Stimulated activated memory B cell treated with anti-CD40 and anti-IgM and Interleukin-4, amounts not matched to agents 10 μg/mL and 1 μg/mL and 100 μg/mL, for 72 hours (primary cell): ENCODE measurements at regions not wholly inside any gene's neighbourhood (a gene's known extent, or its start where the extent isn't known, plus 50 kb on each side); places are given as distances from the start of the nearest gene placed in this dataset.
"Not testable (repeated sequence)": the region's sequence is repeated elsewhere in the genome, so short reads cannot be mapped to it uniquely, and the experiment has no call there.

Source experiments
- ATAC-seq: fragments of 150-1000 bp; cut with Tn5 transposase; 2 replicates; pipeline ENCODE4 v1.10.0; 2021
- H3K27ac Mint-ChIP-seq: one replicate; pipeline ENCODE4 v1.8.0; 2022; ENCODE audit warnings: mild to moderate bottlenecking, mixed read lengths
- H3K27me3 Mint-ChIP-seq: one replicate; pipeline ENCODE4 v1.8.0; 2022; ENCODE audit warnings: mixed read lengths
- H3K36me3 Mint-ChIP-seq: one replicate; pipeline ENCODE4 v1.8.0; 2022; ENCODE audit warnings: mixed read lengths
- H3K4me1 Mint-ChIP-seq: one replicate; pipeline ENCODE4 v1.8.0; 2022; ENCODE audit warnings: mixed read lengths
- H3K4me3 Mint-ChIP-seq: one replicate; pipeline ENCODE4 v1.8.0; 2022; ENCODE audit warnings: mild to moderate bottlenecking, moderate library complexity, mixed read lengths
- H3K9me3 Mint-ChIP-seq: one replicate; pipeline ENCODE4 v1.8.0; 2022; ENCODE audit warnings: mixed read lengths

DNA sequence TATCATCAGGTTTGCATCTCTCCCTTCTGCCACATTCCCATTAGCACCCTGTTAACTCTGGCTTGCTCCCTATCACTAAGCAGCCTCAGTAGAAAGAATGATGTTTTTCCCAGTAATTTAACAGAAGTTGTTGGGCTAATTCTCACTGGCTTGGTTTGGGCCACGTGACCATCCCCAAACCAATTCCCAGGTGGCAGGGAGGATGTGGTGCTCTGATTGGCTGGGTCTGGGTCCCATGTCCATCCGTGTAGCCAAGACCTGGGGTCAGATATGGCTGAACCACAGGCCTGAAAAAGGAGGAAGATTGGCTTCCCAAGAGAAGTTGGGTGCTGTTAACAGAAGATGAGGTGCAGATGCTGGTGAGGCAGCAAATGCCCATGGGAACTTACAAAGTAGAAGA lies 122.0 kb downstream of the BOD1 start:
- Mint-ChIP-seq H3K4me3 (no peak overlapping the region), H3K27ac (no peak overlapping the region), H3K36me3 (no peaks in the 10 kb centered on the region), H3K4me1 (no peaks in the 10 kb centered on the region), H3K9me3 (peaks cover 3% of the 10 kb centered on the region), H3K27me3 (peaks cover 26% of the 10 kb centered on the region)
- no peak for ATAC-seq

- peaks cover 6% of the 10 kb centered on the region for H3K9me3 Mint-ChIP-seq
- no peak overlapping the region for H3K4me3 Mint-ChIP-seq
- H3K36me3 Mint-ChIP-seq = no peaks in the 10 kb centered on the region
- H3K27ac Mint-ChIP-seq = no peak overlapping the region
- peaks cover 23% of the 10 kb centered on the region for H3K27me3 Mint-ChIP-seq
- ATAC-seq = no peak
- no peaks in the 10 kb centered on the region for H3K4me1 Mint-ChIP-seq
These were observed 122.6 kb downstream of the BOD1 start for GRCh38 chr5:173493846-173494245.

- ATAC-seq = no peak
- Mint-ChIP-seq H3K4me1 (no peaks in the 10 kb centered on the region), H3K27me3 (peaks cover 16% of the 10 kb centered on the region), H3K36me3 (no peaks in the 10 kb centered on the region), H3K4me3 (no peak overlapping the region), H3K27ac (no peak overlapping the region), H3K9me3 (peaks cover 6% of the 10 kb centered on the region)
These were observed 123.4 kb downstream of the BOD1 start for GRCh38 chr5:173493040-173493439.

DNA sequence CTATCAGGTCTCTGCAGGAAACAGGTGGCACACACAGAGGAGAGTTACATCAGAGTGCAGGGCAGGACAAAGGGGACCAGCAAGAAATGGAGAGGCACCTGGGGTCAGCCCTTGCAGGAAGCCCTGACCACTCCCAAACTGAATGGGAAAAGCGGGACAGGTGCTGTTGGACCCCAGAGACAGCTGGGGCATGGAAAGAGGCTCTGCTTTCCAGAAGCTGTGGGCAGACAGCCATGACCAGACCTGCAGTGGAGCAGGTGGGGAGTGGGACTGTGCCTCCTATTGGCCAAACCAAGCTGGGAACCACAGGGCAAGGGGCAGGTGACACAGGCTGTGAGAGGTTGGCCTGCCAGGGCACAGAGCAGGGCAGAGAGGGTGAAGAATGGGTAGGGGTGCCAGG lies 125.8 kb downstream of the BOD1 start:
- ATAC-seq = no peak
- H3K4me3 Mint-ChIP-seq = no peak overlapping the region
- H3K9me3 Mint-ChIP-seq = peaks cover 6% of the 10 kb centered on the region
- peaks cover 26% of the 10 kb centered on the region for H3K27me3 Mint-ChIP-seq
- no peaks in the 10 kb centered on the region for H3K36me3 Mint-ChIP-seq
- H3K27ac Mint-ChIP-seq = no peak overlapping the region
- H3K4me1 Mint-ChIP-seq = no peaks in the 10 kb centered on the region

- H3K9me3 Mint-ChIP-seq = peaks cover 3% of the 10 kb centered on the region
- no peak overlapping the region for H3K27ac Mint-ChIP-seq
- H3K4me1 Mint-ChIP-seq = no peaks in the 10 kb centered on the region
- ATAC-seq = no peak
- peaks cover 26% of the 10 kb centered on the region for H3K27me3 Mint-ChIP-seq
- no peak overlapping the region for H3K4me3 Mint-ChIP-seq
- no peaks in the 10 kb centered on the region for H3K36me3 Mint-ChIP-seq
These were observed 128.3 kb downstream of the BOD1 start for GRCh38 chr5:173488144-173488543.

DNA sequence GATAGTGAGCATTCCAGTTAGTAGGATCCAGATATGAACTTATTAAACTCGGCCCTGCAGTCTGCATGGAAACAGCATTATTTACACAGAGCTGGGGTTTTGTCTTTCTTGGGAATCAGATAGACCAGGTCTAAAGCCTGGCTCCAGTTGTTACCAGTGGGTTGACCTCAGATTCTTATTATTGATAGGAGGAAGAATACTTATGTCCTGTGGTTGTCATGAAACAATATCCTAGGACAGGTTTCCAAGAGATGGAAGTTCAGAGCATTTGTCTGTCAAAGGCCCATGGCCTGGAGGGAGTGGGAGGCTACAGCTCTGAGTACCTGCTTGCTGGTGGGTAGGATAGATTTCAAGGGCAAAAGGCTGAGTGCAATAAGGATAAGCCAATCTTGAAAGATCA lies 129.2 kb downstream of the BOD1 start:
- peaks cover 3% of the 10 kb centered on the region for H3K9me3 Mint-ChIP-seq
- ATAC-seq = no peak
- H3K4me3 Mint-ChIP-seq = no peak overlapping the region
- H3K4me1 Mint-ChIP-seq = no peaks in the 10 kb centered on the region
- H3K27me3 Mint-ChIP-seq = peaks cover 26% of the 10 kb centered on the region
- H3K36me3 Mint-ChIP-seq = no peaks in the 10 kb centered on the region
- H3K27ac Mint-ChIP-seq = no peak overlapping the region

GRCh38 chr5:173486355-173487225 lies 129.9 kb downstream of the BOD1 start:
- peaks cover 3% of the 10 kb centered on the region for H3K9me3 Mint-ChIP-seq
- no peak for ATAC-seq

GRCh38 chr5:173484569-173484968 lies 131.9 kb downstream of the BOD1 start:
- ATAC-seq = no peak
- H3K4me1 Mint-ChIP-seq = no peaks in the 10 kb centered on the region
- H3K27me3 Mint-ChIP-seq = peaks cover 10% of the 10 kb centered on the region

More at GRCh38 chr5:173486355-173487225, 129.9 kb downstream of the BOD1 start:
- no peaks in the 10 kb centered on the region for H3K4me1 Mint-ChIP-seq
- no peak overlapping the region for H3K4me3 Mint-ChIP-seq
- no peak overlapping the region for H3K27ac Mint-ChIP-seq
- H3K36me3 Mint-ChIP-seq = no peaks in the 10 kb centered on the region
- H3K27me3 Mint-ChIP-seq = peaks cover 26% of the 10 kb centered on the region

DNA sequence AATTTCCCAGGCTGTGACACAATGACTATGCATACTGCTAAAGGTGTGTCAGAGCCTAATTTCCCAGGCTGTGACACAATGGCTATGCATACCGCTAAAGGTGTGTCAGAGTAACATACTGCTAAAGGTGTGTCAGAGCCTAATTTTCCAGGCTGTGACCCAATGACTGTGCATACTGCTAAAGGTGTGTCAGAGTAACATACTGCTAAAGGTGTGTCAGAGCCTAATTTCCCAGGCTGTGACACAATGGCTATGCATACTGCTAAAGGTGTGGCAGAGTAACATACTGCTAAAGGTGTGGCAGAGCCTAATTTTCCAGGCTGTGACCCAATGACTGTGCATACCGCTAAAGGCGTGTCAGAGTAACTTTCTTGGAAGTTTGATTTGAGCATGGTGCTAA lies 132.9 kb downstream of the BOD1 start:
- H3K4me1 Mint-ChIP-seq, H3K4me3 Mint-ChIP-seq, H3K36me3 Mint-ChIP-seq, ATAC-seq, H3K9me3 Mint-ChIP-seq, H3K27ac Mint-ChIP-seq: not testable (repeated sequence)
- H3K27me3 Mint-ChIP-seq = peaks cover 20% of the 10 kb centered on the region

More at GRCh38 chr5:173484569-173484968, 131.9 kb downstream of the BOD1 start:
- H3K9me3 Mint-ChIP-seq = peaks cover 3% of the 10 kb centered on the region
- H3K27ac Mint-ChIP-seq = no peak overlapping the region
- H3K4me3 Mint-ChIP-seq = no peak overlapping the region
- H3K36me3 Mint-ChIP-seq = no peaks in the 10 kb centered on the region

- H3K9me3 Mint-ChIP-seq = no peaks in the 10 kb centered on the region
- ATAC-seq = no peak
- H3K4me3 Mint-ChIP-seq = no peak overlapping the region
- H3K36me3 Mint-ChIP-seq = no peaks in the 10 kb centered on the region
- H3K27ac Mint-ChIP-seq = no peak overlapping the region
- no peaks in the 10 kb centered on the region for H3K4me1 Mint-ChIP-seq
- H3K27me3 Mint-ChIP-seq = peaks cover 21% of the 10 kb centered on the region
These were observed 133.3 kb downstream of the BOD1 start for GRCh38 chr5:173483160-173483559.

DNA sequence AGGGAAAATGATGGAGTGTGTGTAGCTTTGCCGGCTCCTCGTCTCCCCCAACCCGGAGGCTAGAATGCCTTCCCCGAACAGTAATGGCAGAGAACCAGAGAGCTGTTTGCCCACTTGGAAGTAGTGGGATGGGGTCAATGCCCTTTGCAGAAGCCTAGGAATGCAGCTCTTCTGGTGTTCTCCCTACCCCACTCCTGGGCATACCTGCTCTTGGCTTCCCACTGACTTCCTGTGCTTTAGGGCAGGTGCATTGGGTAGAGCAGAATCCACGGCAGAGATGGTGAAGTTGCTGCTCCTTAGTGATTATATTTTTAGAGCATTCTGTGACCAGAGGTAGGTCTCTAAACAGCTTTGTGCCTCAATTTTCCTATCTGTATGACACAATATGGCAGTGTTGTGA lies 134.6 kb downstream of the BOD1 start:
- ATAC-seq = no peak
- Mint-ChIP-seq H3K36me3 (no peaks in the 10 kb centered on the region), H3K27ac (no peak overlapping the region), H3K4me3 (no peak overlapping the region), H3K4me1 (no peaks in the 10 kb centered on the region), H3K27me3 (peaks cover 12% of the 10 kb centered on the region), H3K9me3 (no peaks in the 10 kb centered on the region)

DNA sequence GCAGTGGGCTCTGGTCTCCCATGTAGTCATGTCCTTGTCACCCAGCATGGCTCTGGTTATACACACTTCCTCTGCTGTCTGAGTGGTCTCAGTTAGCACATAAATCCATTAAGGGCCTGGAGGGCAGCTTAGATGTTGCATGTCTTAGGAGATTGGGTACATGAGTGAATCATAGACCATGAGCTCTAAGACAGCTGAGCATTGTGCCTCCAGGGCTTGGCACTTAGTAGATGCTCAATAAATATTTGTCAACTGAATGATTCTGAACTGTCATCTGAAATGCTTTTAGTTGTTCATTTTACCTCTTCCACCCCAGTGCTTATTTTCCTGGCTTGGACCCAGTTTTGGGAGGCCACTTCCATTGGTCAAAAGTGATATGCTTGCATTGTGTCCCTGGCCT lies 135.6 kb downstream of the BOD1 start:
- Mint-ChIP-seq H3K9me3 (no peaks in the 10 kb centered on the region), H3K36me3 (no peaks in the 10 kb centered on the region), H3K4me1 (no peaks in the 10 kb centered on the region), H3K27ac (no peak overlapping the region), H3K4me3 (no peak overlapping the region), H3K27me3 (peaks cover 11% of the 10 kb centered on the region)
- ATAC-seq = no peak

GRCh38 chr5:173479711-173480110 lies 136.7 kb downstream of the BOD1 start:
- H3K4me3 Mint-ChIP-seq = no peak overlapping the region
- no peaks in the 10 kb centered on the region for H3K9me3 Mint-ChIP-seq
- H3K4me1 Mint-ChIP-seq = no peaks in the 10 kb centered on the region
- no peak for ATAC-seq
- no peaks in the 10 kb centered on the region for H3K36me3 Mint-ChIP-seq
- H3K27ac Mint-ChIP-seq = no peak overlapping the region
- peaks cover 11% of the 10 kb centered on the region for H3K27me3 Mint-ChIP-seq

DNA sequence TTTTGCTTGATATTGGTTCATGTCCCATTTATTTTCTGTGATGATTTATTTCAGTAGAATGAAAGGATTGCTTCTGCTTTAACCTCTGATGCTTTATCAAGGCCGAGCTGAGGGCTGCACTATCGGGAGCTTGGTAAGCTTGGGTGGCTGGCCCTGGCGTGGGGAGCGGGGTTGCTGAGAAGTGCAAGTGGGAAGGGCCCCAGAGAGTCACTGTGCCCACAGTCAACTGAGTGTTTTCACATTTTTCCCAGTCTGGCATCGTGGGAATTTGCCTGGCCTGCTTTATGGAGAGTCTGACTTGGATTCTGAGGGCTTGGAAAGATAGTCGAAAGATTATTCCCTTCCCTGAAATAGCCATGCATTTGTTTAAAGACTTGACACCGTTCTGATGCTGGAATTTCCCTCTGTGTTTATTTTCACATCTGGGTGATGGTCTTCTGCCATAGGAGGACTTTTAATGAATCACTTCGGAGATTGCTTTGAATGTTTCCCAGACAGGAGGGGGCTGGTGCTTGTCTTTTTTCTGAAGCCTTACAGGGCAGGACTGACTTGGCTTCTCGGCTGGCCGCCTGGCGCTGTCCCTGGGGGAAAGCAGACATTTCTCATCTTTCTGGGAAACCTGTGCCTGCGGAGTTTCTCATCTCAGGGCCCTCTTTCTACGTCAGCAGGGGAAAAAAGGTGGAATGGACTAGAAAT lies 139.0 kb downstream of the BOD1 start:
- no peak for ATAC-seq
- H3K4me1 Mint-ChIP-seq = no peaks in the 10 kb centered on the region
- H3K4me3 Mint-ChIP-seq = no peak overlapping the region
- H3K27ac Mint-ChIP-seq = no peak overlapping the region
- peaks cover 11% of the 10 kb centered on the region for H3K27me3 Mint-ChIP-seq
- H3K9me3 Mint-ChIP-seq = no peaks in the 10 kb centered on the region
- no peaks in the 10 kb centered on the region for H3K36me3 Mint-ChIP-seq

- no peaks in the 10 kb centered on the region for H3K36me3 Mint-ChIP-seq
These were observed 140.7 kb downstream of the BOD1 start for GRCh38 chr5:173475780-173476179.

GRCh38 chr5:173474881-173475287 lies 141.6 kb downstream of the BOD1 start:
- H3K27ac Mint-ChIP-seq = no peak overlapping the region
- no peaks in the 10 kb centered on the region for H3K9me3 Mint-ChIP-seq
- H3K4me1 Mint-ChIP-seq = no peaks in the 10 kb centered on the region
- no peaks in the 10 kb centered on the region for H3K36me3 Mint-ChIP-seq
- H3K27me3 Mint-ChIP-seq = peaks cover 11% of the 10 kb centered on the region
- ATAC-seq = no peak
- H3K4me3 Mint-ChIP-seq = no peak overlapping the region

More at GRCh38 chr5:173475780-173476179, 140.7 kb downstream of the BOD1 start:
- ATAC-seq = no peak
- H3K4me3 Mint-ChIP-seq = no peak overlapping the region
- no peaks in the 10 kb centered on the region for H3K9me3 Mint-ChIP-seq
- H3K4me1 Mint-ChIP-seq = no peaks in the 10 kb centered on the region
- H3K27ac Mint-ChIP-seq = no peak overlapping the region
- peaks cover 11% of the 10 kb centered on the region for H3K27me3 Mint-ChIP-seq
